Inflammatory macrophage treated with lipopolysaccharide for 4 hours (primary cell): ENCODE measurements at regions not wholly inside any gene's neighbourhood (a gene's known extent, or its start where the extent isn't known, plus 50 kb on each side); places are given as distances from the start of the nearest gene placed in this dataset.
"Not testable (repeated sequence)": the region's sequence is repeated elsewhere in the genome, so short reads cannot be mapped to it uniquely, and the experiment has no call there.

ENCODE experiments used
- DNase-seq: peaks from one replicate; pipeline ENCODE4 v3.0.0-alpha.2; 2020

DNA sequence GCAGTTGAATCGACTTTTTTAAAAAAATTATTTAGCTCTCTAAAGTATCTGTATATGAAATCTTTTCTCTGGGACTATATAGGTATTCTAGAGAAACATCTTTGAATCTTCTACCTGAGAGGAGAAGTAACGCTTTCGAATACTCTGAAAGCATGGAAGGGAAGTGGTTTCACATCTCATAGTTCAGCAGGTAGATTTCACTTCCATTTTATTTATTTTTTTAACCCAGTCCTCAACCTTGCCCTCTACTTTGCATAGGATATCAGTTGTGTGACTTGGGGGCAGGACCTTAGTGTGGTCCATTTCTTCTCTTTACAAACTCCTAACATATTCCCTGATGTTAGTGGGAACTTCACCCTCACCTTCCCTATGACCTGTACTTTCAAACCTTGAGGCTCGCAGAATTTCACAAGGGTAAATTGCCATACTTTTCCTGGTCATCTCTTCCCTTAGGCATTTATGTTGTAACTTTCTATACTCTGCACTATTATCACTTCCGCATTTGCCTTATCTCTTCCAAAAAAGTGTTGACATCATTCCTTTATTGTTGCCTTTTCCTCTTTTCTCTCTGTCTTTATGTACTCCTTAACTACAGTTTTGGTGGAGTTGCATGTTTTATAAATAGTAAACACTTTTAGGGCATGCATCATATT is 1208.5 kb upstream of the ADGRL4 start:
- DNase-seq: no peak

- DNase-seq: no peak
These were observed 1206.4 kb upstream of the ADGRL4 start for GRCh38 chr1:80212948-80213347.

- no peak for DNase-seq
These were observed 1205.3 kb upstream of the ADGRL4 start for GRCh38 chr1:80211691-80212380.

- no peak for DNase-seq
These were observed 1195.6 kb upstream of the ADGRL4 start for GRCh38 chr1:80202118-80202517.

GRCh38 chr1:80194221-80194620 is 1187.7 kb upstream of the ADGRL4 start:
- no peak for DNase-seq

GRCh38 chr1:80181418-80181817 is 1174.9 kb upstream of the ADGRL4 start:
- DNase-seq: no peak

DNA sequence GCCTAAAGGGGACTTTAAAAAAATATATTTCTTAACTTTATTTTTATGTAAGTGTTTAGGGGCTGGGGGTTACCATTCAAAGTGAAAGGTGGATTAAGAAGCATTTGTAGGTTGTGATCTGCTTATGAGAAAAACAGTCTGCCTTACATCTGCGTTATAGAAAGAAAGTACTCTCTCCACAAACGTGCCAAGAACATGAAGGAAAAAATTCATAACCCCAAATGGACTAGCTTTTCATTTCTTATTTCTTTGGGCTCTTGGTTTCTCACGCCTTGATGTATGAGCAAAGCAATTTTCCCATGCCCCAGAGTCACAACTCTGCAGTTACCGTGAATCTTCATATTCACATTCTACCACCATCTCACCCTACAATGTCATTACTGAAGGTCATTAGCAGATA is 1165.1 kb upstream of the ADGRL4 start:
- DNase-seq: no peak

- DNase-seq: no peak
These were observed 1164.4 kb upstream of the ADGRL4 start for GRCh38 chr1:80170811-80171485.

DNA sequence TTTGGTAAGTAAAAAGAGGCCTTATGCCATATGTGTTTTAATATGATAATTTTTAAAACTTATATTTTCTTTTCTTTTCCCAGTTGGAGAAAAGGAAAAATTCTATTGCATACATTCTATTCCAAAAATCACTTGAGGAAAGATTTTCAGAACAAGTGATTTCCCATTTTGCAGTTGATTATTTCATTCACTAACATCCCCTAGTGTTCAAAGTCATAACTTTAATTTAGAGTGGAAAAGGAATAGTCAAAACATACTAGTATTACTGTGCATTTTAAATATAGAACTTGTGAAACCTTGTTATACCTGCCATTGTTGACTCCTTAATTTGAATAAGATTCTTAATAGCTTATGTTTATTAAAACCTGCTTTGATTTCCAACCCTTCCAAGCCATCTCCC is 1157.6 kb upstream of the ADGRL4 start:
- DNase-seq: no peak

- DNase-seq: no peak
These were observed 1157.2 kb upstream of the ADGRL4 start for GRCh38 chr1:80163686-80164085.

DNA sequence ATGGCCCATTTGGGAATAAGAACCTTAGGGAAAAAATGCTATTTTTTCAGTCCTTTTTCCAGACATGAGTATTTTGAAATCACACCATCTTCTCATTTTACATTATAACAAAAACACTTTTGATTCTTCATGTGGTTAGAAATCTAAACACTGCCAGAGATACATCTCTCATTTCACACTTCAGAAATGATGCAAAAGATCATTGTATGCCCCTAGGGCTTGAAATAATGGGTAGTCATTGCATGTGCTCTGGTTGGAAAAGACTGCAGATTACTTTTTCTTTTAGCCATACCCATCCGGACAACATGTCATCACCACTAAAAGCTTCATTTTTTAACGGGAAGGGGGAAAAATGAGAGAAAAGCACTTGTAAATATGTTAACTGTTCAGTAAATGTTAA is 1152.2 kb upstream of the ADGRL4 start:
- no peak for DNase-seq

DNA sequence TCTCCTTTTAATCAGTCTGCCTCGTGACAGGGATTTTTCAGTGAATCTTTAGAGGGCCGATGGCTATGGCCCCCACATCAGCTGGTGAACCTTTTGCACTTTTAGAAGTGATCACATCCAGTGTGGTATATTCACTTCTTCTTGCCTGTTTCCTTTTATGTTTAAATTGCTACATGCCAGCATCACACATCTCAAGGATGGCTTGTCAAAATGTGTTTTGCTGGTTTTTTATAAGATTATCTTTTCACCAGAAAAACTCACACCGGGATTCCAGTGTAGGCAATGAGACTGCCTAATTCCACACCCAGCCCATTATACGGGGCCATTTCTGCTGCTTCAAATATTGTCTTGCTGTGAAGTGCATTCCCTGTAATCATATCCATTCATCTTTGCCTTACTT is 1151.7 kb upstream of the ADGRL4 start:
- DNase-seq: no peak

DNA sequence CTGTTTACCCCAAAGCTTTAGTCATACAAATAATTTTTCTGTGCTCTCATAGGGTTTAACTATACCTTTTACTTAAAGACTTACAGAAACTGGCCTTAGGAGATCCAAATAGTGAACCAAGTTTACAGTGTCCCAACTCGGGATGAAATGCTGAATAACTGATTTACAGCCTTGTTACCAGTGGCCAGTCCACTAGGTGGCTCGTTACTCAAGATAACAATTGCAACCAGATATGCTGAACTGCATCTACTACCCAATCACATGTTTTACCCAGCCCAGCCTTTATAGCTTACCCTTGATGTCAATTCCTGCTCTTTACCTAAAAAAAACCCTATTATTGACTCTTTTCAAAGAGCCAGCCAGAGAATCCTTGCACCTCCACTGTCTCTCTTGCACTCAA is 1148.8 kb upstream of the ADGRL4 start:
- DNase-seq: no peak

GRCh38 chr1:80154176-80154575 is 1147.6 kb upstream of the ADGRL4 start:
- no peak for DNase-seq

DNA sequence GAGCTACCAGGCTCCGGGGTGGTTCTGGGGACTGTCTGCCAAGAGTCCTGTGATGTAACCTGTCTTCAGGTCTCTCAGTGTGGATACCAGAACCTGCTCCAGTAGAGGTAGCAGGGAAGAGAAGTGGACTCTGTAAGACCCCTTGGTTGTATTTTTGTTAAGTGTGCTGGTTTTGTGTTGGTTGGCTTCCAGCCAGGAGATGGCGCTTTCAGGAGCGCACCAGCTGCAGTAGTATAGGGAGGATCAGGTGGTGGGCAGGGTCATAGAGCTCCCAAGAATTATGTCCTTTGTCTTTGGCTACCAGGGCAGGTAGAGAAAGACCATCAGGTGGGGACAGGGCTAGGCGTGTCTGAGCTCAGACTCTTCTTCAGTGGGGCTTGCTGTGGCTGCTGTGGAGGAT is 1147.2 kb upstream of the ADGRL4 start:
- no peak for DNase-seq

GRCh38 chr1:80143361-80143760 is 1136.8 kb upstream of the ADGRL4 start:
- no peak for DNase-seq

GRCh38 chr1:80137946-80138602 is 1131.5 kb upstream of the ADGRL4 start:
- not testable (repeated sequence) for DNase-seq

DNA sequence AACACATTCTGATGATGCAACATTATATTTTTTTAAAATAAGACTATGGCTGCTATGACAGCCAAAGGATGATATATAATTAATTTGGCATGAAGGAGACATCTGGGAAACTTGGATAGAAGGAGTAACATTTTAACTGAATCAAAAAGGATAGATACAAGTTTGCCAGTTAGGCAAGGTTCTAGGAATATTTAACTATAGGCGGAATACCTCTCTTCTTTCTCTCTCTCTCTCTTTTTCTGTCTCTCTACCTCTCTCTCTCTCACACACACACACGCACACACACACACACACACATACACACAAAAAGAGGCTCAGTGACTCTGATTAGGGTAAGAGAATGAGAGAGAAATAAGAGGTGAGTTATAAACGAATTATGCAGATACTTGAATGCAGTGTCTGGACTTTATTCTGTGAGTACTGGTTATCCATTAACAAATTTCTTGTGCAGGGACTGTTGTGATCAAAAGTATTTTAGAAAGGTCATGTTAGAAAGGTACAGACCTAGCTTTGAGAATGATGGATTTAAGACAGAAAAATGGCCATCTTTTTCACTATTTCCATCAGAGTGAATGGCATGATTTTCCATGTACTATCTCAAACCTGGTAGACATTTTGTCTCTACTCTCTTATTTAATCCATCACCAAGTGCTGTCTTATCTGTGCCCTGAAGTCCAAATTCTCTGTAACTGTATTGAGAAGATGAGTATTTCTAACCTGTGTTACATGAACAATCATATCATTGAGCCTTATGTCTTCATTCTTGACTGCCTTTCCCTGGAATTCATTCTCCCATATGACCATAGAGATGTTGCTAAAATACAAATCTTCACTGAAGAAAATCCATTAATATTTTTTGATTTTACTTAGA is 1106.9 kb upstream of the ADGRL4 start:
- no peak for DNase-seq

DNA sequence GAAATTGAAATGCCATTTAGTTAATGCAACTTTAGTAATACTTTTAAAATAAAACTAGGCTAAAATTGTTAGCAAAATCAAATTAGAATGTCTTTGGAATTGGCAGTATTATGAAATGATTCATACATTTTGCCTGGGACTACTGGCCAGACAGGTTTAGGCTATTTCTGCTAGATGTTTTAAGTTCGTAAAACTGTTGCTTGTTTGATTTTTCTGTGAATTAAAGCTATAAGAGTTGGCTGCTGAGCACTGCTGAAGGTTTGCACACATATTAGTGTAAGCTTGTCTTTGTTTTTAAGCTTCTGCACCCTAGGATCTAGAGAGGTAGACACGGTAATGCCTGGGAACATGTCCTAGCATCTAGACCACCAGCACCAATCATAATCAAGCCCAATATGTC is 1094.6 kb upstream of the ADGRL4 start:
- DNase-seq: no peak

DNA sequence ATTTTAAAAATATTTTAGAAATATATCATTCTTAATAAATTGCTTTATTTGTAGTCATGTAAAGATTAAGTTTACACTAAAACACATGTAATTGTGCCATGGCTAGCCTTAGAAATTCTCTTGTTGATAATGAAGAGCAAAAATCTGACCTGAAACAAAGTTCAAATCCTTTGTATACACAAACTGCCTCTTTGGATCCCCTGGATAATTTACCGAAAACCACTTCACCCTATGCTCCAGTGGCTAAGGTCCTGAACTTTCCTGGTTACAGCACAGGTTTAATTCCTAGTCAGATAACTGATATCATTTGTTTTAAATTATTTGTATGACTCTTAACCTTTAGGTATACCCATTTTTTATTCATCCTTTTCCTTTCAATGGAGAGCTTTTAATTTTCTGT is 1093.2 kb upstream of the ADGRL4 start:
- no peak for DNase-seq

GRCh38 chr1:80085067-80085466 is 1078.5 kb upstream of the ADGRL4 start:
- no peak for DNase-seq

DNA sequence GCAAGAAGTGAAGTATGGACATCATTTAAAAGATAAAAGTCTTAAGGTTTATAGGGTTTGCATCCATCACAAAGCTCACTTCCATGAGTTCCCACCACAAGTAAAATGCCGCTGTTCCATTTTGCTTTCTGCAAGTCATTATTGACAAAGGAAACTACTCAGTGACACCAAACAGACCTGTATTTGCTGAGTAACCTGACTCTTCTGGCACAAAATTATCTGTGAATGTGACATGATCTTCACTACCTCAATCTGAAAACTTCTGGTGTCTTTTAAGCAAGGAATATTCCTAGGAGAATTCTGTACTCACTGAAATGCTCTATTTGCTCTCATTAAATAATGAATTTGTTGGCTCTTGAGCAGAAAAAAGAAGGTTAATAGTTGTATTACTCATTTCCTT is 1077.4 kb upstream of the ADGRL4 start:
- no peak for DNase-seq

GRCh38 chr1:80076469-80076868 is 1069.9 kb upstream of the ADGRL4 start:
- no peak for DNase-seq
